ENCODE measurements at regions not wholly inside any gene's neighbourhood (a gene's known extent, or its start where the extent isn't known, plus 50 kb on each side); places are given as distances from the start of the nearest gene placed in this dataset.

DNA sequence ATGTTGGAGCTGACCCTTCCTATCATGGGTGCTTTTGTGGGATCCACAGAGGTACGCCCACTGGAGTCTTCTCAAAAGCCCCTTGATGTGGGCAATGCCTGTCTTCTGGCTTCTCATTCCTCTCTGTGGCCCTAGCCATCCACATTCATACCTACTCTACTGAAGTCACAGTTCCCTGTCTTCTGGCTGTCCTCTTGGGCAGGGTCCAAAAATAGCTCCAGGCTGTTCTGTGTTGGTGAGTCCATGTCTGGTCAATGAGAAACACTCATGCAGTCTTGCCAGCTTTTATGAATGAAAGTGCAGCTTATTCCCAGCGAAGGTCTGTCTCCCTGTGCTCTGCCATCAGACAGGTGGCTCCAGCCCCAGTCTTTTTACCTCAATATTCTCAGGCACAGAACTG is 135.9 kb upstream of the MDM1 start:
- TF ChIP-seq BHLHE40 (IDR thresholded peaks at IDR 0.05; ENCODE audit: borderline replicate concordance) (no peak), SUZ12 (IDR thresholded peaks at IDR 0.05) (no peak), SP1 (IDR thresholded peaks at IDR 0.05) (no peak)
